OCI-LY7 (cell line): ENCODE measurements at regions not wholly inside any gene's neighbourhood (a gene's known extent, or its start where the extent isn't known, plus 50 kb on each side); places are given as distances from the start of the nearest gene placed in this dataset.

Experiments
- CTCF ChIP-seq: fragments of 200-600 bp; sonication (generic); conservative IDR thresholded peaks from 2 replicates; pipeline ENCODE4 v1.5.1; 2014; ENCODE audit warnings: mild to moderate bottlenecking, antibody characterized with exemption, low read length, moderate library complexity, mixed read lengths
- EZH2phosphoT487 ChIP-seq: fragments of 200-600 bp; sonication (generic); IDR thresholded peaks from 2 replicates; pipeline ENCODE4 v1.6.1; 2018; ENCODE audit warnings: low read depth, borderline replicate concordance, mild to moderate bottlenecking, mixed run types, antibody characterized with exemption, low read length, moderate library complexity, mixed read lengths

- TF ChIP-seq CTCF, result no peak
- no peak for TF ChIP-seq EZH2phosphoT487
Observed at GRCh38 chr1:148379697-148380096, 103.4 kb downstream of the PPIAL4G start.
